Rectal smooth muscle tissue (tissue), 1 donor: ENCODE measurements at regions not wholly inside any gene's neighbourhood (a gene's known extent, or its start where the extent isn't known, plus 50 kb on each side); places are given as distances from the start of the nearest gene placed in this dataset.

Experiments
- H3K27ac ChIP-seq: one replicate; pipeline ENCODE4 v1.7.0; 2013; ENCODE audit warnings: low read depth, low read length, inconsistent platforms
- H3K27me3 ChIP-seq: one replicate; pipeline ENCODE4 v1.7.0; 2013; ENCODE audit warnings: low read length; ENCODE audit not compliant: control insufficient read depth, insufficient read depth
- H3K36me3 ChIP-seq: one replicate; pipeline ENCODE4 v1.7.0; 2013; ENCODE audit warnings: low read length; ENCODE audit not compliant: control insufficient read depth, insufficient read depth
- H3K4me1 ChIP-seq: one replicate; pipeline ENCODE4 v1.7.0; 2013; ENCODE audit warnings: low read length; ENCODE audit not compliant: control insufficient read depth, insufficient read depth
- H3K4me3 ChIP-seq: one replicate; pipeline ENCODE4 v1.7.0; 2013; ENCODE audit warnings: low read length
- H3K9ac ChIP-seq: one replicate; pipeline ENCODE4 v1.7.0; 2013; ENCODE audit warnings: low read length

DNA sequence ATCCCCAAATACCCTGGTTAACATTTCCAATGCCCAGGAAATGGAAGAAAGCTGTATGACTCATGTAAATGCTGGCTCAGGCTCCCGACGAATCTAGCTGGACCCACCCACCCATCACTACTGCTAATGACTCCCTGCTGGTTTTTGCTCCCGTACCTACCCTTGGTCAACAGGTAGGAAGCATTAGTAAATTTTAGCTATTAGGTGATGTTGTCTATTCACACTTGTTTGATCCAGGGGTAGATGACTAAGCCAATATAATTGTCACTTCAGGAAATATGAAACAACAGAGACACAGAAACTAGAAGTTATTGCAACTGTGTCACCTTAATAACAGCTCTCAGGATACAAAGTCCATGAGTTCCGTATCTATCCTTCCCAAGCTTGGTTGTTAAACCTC, 94.4 kb upstream of the BEND6 start:
- no peaks in the 10 kb centered on the region for H3K36me3 ChIP-seq
- H3K9ac ChIP-seq = no peak overlapping the region
- H3K4me3 ChIP-seq = no peak overlapping the region
- H3K4me1 ChIP-seq = no peaks in the 10 kb centered on the region
- no peaks in the 10 kb centered on the region for H3K27me3 ChIP-seq
- no peak overlapping the region for H3K27ac ChIP-seq

DNA sequence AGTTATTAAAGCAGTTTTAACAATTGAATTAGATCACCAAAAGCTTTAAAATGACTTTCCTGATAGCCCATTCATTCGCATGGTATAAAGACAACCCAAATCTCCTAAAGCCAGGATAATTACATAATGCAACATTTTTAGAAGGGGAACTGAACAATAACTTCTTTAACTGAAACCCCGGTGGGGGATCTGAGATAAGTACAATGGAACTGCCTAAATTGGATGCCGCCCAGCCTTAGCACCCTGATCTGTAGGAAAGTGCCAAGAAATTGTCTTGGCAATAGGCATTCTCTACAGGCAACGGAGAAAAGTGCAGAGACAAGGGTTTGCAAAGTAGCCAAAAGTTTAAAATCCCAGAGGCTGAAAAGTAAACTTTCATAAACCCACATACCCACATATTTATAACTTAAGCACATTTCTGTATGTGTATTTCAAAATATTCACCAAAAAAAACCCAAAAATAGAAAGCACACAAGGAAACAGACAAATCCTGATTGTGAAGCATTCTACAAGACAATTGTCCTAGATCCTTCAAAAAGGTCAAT, 98.8 kb upstream of the BEND6 start:
- Histone ChIP-seq H3K4me3 (no peak overlapping the region), H3K9ac (no peak overlapping the region), H3K27me3 (no peaks in the 10 kb centered on the region), H3K36me3 (no peaks in the 10 kb centered on the region), H3K4me1 (peaks cover under 1% of the 10 kb centered on the region), H3K27ac (no peak overlapping the region)

DNA sequence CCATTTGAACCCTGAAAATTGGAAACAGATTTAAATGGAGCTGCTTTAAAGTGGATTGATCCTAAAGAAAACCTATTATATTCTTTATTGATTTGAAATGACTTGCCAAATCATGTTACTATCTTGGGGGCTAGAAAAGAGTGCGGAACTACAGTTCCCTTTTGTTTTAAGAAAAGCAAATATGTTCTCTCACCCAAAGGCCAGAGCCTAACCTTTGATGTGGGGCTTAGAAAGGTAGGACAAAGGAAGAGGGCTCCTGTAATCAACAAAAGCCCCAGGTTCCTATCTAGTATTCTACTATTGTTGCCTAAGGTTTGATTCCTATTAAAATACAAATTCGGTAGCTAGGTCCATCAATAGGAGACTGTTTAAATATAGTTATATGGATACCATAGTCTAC, 100.8 kb upstream of the BEND6 start:
- Histone ChIP-seq H3K27ac (no peak overlapping the region), H3K27me3 (no peaks in the 10 kb centered on the region), H3K36me3 (no peaks in the 10 kb centered on the region), H3K4me3 (no peak overlapping the region), H3K9ac (no peak overlapping the region), H3K4me1 (peaks cover 2% of the 10 kb centered on the region)

DNA sequence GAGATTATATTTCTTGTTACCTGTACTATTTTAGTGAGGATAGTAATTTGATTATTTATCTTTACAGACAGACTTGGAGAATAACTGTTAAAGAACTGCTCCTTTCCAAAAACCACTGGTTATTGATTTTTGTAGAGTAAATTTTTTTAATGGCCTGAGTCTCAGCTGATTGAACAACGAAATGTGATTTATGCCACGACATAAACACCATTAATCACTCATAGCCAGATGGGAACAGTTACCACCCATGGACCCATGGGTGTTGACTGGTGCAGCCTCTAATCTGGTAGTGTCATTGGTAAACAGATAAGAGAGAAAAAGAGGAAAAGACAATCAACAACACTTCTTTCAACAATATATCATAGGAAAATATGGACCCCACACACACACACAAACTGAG, 101.4 kb upstream of the BEND6 start:
- Histone ChIP-seq H3K9ac (no peak overlapping the region), H3K4me3 (no peak overlapping the region), H3K4me1 (peaks cover 2% of the 10 kb centered on the region), H3K36me3 (no peaks in the 10 kb centered on the region), H3K27ac (no peak overlapping the region), H3K27me3 (no peaks in the 10 kb centered on the region)

DNA sequence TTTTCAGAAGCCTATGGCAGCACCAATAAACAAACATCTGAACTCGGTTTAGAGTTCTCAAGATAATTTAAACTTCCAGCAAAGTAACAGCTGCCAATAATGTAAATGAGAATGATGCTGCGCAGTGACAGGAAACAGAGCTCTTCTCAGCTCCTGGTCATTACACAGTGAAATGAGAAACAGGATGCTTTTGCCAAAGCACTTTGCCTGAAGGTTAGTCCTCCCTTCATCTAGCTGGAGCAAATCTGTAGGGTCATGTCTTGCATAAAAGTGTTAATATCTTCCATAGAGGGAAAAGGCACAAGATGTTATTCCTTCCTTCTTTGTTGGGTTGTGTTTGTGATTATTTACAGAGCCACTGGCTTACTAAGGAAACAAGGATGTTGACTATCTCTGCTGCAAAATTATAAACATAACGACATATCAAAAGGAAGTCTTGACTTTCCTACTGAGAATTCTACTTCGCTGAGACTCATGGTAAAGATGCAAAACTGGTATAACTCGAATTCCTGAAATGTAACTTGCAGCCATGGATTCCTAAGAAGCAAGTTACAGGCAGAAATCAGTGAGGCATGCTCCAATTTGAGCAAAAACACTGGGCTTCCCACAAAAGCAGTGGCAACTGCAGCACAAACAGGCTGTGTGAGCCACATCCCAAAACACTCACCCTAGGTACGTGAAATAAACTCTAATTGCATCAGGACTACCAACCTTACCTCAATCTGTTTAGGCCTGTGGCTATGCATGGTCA, 102.5 kb upstream of the BEND6 start:
- Histone ChIP-seq H3K36me3 (no peaks in the 10 kb centered on the region), H3K4me3 (no peak overlapping the region), H3K9ac (no peak overlapping the region), H3K4me1 (peaks cover 2% of the 10 kb centered on the region), H3K27ac (peak overlapping the region; percentile 1), H3K27me3 (no peaks in the 10 kb centered on the region)

DNA sequence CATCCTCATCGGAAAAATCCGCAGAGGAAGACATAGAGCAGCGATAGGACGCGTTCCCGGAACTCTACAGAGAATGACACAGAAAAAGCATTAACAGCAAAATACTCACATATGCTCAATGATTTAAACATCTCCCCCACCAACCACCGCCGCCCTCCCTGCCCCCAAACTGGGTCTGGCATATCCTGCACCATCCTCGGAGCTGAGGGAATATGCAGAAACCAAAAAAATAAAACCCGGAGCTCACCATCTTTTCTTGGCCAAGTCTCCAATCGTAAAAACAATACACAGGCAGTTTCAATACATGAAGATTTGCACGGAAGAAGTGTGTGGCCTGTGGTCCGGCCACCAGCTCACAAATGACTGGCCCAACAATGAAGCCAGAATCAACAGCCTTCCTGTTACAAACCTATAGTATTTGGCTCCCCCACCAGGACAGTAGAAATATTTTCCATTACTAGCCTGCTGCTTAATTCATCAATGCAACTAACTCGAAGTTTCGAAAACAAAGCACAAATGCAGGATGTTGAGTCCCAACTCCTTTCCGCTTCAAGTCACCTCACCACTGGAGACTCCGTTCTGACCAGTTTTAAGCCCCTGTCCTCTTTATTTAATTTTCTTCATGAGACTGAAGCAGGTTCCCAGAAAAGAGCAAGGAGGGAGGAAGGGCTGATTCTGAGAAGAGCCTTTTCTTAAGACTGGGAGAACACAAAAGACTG, 103.2 kb upstream of the BEND6 start:
- H3K4me1 ChIP-seq = peaks cover 2% of the 10 kb centered on the region
- peak overlapping the region; percentile 78 for H3K4me3 ChIP-seq
- no peak overlapping the region for H3K9ac ChIP-seq
- no peaks in the 10 kb centered on the region for H3K27me3 ChIP-seq
- no peaks in the 10 kb centered on the region for H3K36me3 ChIP-seq
- peak overlapping the region; percentile 48 for H3K27ac ChIP-seq

DNA sequence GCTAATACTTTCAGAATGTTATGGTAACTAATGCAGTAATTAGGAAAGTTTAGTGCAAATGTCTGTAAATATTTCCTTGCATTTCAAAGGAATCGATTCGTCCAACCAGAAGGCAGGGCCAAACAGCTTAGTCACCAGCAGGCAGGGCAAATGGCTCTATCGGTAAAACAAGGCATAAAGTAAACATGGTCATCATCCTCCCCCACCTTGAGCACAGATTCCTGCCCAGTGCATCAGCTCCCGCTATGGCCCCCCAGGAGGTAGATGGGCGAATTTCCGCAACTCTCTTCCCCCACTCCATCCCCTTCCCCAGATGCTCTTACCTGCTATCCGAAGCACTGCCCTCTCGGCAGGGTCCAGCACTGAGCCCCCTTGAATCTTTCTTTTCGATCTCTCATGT, 103.8 kb upstream of the BEND6 start:
- H3K4me1 ChIP-seq = peaks cover 2% of the 10 kb centered on the region
- peak overlapping the region; percentile 48 for H3K27ac ChIP-seq
- no peak overlapping the region for H3K9ac ChIP-seq
- H3K27me3 ChIP-seq = no peaks in the 10 kb centered on the region
- no peaks in the 10 kb centered on the region for H3K36me3 ChIP-seq
- peak overlapping the region; percentile 78 for H3K4me3 ChIP-seq

DNA sequence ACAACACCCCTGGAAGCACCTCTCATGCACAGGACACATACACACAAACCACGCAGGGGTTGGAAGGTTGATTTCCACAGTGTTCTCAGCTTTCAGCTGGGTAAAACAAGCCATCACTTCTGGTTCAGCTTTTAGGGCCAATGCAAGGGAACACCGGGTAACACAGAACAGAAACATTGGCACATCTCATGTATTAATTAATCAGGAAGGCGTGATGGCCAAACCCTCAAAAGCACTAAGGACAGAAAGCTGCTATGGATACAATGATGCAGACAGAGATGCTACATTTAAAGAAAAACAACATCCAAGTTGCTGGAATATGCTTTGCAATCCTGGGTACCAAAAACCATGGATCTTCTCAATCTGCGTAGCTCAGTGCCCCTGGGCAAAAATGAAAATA, 104.3 kb upstream of the BEND6 start:
- peak overlapping the region; percentile 48 for H3K27ac ChIP-seq
- H3K4me1 ChIP-seq = peaks cover 2% of the 10 kb centered on the region
- H3K4me3 ChIP-seq = peak overlapping the region; percentile 78
- no peaks in the 10 kb centered on the region for H3K27me3 ChIP-seq
- no peak overlapping the region for H3K9ac ChIP-seq
- no peaks in the 10 kb centered on the region for H3K36me3 ChIP-seq

DNA sequence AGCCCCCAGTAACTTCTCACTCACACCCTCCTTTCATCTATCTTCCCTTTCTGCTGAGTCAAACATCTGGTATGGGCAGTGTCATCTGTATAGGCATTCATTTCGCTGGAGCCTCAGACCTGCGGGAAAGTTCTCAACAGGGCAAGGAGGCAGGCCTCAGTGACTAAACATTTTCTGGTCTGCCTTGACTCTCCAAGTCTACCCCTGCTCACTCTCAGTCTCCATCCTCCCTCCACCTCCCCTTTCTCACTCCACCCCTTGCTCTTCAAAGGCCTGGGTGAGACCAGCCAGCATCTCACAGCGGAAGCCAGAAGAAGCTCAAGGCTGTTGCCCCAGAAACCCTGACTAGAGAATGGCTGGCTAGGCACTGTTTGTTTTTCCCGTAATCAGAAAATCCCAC, 105.0 kb upstream of the BEND6 start:
- Histone ChIP-seq H3K4me3 (no peak overlapping the region), H3K36me3 (no peaks in the 10 kb centered on the region), H3K9ac (no peak overlapping the region), H3K27ac (peak overlapping the region; percentile 42), H3K4me1 (peaks cover 2% of the 10 kb centered on the region), H3K27me3 (no peaks in the 10 kb centered on the region)

DNA sequence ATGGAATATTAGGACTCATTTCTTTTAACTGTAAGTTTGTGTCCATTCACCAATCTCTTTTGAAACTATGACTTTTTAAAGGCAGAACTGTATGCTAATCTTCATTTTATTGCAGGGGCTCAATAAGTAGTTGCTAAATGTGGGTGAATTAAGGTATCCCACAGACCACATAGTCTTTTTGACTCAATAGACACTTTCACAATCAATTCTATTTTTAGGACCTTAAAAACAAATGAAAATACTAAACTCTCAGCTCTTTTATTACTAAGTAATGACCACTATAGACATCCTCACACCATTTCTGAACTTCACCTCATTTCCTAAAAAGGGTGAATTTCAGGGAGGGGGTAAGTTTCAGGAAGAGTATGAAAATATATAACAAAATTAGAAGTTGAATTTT, 106.8 kb upstream of the BEND6 start:
- Histone ChIP-seq H3K4me1 (peaks cover 2% of the 10 kb centered on the region), H3K27ac (no peak overlapping the region), H3K27me3 (no peaks in the 10 kb centered on the region), H3K9ac (no peak overlapping the region), H3K36me3 (no peaks in the 10 kb centered on the region), H3K4me3 (no peak overlapping the region)

DNA sequence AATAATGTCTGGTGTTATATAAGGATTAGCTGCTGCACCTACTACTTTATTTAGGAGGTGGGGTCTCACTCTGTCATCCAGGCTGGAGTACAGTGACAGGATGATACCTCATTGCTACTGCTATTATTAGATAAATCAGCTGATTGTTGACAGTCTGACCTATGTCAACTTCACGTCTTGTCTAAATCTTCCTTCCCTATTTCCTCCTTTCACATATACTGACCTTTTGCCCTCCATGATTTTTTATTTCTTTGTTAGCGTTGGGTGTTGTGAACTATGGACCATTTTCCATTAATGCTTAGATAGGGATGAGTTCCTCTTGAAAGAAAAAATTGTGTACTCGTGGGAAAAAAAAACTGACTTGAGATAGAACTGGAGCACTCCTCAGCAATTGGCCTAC, 109.9 kb upstream of the BEND6 start:
- Histone ChIP-seq H3K9ac (no peak overlapping the region), H3K27ac (no peak overlapping the region), H3K4me1 (peaks cover 10% of the 10 kb centered on the region), H3K27me3 (no peaks in the 10 kb centered on the region), H3K4me3 (no peak overlapping the region), H3K36me3 (no peaks in the 10 kb centered on the region)

DNA sequence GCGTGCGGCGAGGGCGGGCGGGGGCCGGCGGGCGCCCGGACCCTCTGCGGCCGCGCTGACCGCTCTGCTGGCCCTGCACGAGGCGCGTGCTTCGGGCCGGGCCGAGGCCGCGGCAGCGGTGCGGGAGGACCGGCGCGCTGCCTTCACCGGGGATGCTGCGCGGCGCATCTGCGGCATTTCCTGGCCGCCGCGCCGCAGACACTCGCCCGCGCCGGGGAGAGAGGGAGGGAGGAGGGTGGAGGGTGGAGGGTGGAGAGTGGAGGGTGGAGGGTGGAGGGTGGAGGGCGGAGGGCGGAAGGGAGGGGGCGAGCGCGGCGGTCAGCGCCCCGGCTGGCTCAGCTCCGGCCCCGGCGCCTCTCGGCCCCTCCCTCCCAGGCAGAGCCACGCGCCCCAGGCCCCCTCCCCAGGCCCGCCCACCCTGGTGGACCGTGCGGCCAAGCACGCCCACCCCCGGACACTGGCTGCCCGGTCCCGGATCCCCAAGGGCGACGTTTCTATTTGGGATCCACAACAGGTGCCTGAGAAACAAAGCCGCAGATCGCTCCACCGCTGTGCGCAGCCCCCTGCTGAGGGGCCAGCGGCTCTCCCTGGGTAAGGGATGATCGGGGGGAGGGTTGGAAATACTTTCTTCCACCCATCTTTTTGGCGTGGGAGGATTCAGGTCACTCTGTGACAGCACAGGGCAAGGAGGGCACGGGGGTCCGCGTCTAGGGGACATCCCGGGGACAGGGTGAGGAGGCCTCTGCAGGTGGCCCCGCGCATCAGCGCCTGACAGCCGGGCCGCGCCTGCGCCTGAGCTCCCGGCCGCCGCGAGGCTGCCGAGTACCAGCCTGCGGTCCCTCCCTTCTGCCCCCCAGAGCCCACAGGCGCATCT, 111.2 kb upstream of the BEND6 start:
- Histone ChIP-seq H3K4me3 (peak overlapping the region; percentile 94), H3K9ac (peak overlapping the region; percentile 4), H3K27ac (peak overlapping the region; percentile 89)

More for the DNA sequence above, 111.2 kb upstream of the BEND6 start:
- H3K27me3 ChIP-seq = no peaks in the 10 kb centered on the region
- peaks cover 13% of the 10 kb centered on the region for H3K4me1 ChIP-seq
- no peaks in the 10 kb centered on the region for H3K36me3 ChIP-seq
